ENCODE measurements at regions not wholly inside any gene's neighbourhood (a gene's known extent, or its start where the extent isn't known, plus 50 kb on each side); places are given as distances from the start of the nearest gene placed in this dataset.

GRCh38 chr5:104706600-104706999 lies 1144.0 kb upstream of the NUDT12 start:
- TF ChIP-seq, protein P1, sequence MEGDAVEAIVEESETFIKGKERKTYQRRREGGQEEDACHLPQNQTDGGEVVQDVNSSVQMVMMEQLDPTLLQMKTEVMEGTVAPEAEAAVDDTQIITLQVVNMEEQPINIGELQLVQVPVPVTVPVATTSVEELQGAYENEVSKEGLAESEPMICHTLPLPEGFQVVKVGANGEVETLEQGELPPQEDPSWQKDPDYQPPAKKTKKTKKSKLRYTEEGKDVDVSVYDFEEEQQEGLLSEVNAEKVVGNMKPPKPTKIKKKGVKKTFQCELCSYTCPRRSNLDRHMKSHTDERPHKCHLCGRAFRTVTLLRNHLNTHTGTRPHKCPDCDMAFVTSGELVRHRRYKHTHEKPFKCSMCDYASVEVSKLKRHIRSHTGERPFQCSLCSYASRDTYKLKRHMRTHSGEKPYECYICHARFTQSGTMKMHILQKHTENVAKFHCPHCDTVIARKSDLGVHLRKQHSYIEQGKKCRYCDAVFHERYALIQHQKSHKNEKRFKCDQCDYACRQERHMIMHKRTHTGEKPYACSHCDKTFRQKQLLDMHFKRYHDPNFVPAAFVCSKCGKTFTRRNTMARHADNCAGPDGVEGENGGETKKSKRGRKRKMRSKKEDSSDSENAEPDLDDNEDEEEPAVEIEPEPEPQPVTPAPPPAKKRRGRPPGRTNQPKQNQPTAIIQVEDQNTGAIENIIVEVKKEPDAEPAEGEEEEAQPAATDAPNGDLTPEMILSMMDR (conservative IDR thresholded peaks at IDR 0.05; ENCODE audit: low read depth, low read length): no peak
- TF ChIP-seq POLR2A (IDR thresholded peaks at IDR 0.05; ENCODE audit: low read depth, low read length): no peak
- no peak for TF ChIP-seq CHD1 (IDR thresholded peaks at IDR 0.05; ENCODE audit: low read depth, low read length)
- TF ChIP-seq, protein P2, sequence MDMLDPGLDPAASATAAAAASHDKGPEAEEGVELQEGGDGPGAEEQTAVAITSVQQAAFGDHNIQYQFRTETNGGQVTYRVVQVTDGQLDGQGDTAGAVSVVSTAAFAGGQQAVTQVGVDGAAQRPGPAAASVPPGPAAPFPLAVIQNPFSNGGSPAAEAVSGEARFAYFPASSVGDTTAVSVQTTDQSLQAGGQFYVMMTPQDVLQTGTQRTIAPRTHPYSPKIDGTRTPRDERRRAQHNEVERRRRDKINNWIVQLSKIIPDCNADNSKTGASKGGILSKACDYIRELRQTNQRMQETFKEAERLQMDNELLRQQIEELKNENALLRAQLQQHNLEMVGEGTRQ (IDR thresholded peaks at IDR 0.05; ENCODE audit: low read depth, low read length): no peak

Data from IMR-90 (cell line).